AG04450 (cell line): ENCODE measurements at regions not wholly inside any gene's neighbourhood (a gene's known extent, or its start where the extent isn't known, plus 50 kb on each side); places are given as distances from the start of the nearest gene placed in this dataset.

ENCODE experiments used
- CTCF ChIA-PET: fragments of 300-600, 350-600 bp; formaldehyde crosslinking; extraction: SDS; loops from one replicate; lab custom pipeline; 2022; ENCODE audit warnings: antibody characterized with exemption, inconsistent platforms; lab: Charles Lee
- POLR2A ChIA-PET: fragments of 350-600 bp; formaldehyde crosslinking; extraction: SDS; loops from one replicate; lab custom pipeline; 2021; ENCODE audit warnings: antibody characterized with exemption, inconsistent platforms; lab: Yijun Ruan, JAX
- DNase-seq: peaks from one replicate; pipeline ENCODE4 v3.0.0-alpha.2; 2011; ENCODE audit warnings: low read depth, low spot score
- H3K27ac ChIP-seq: one replicate; pipeline ENCODE4 v1.5.1; 2012; ENCODE audit warnings: low read depth, low read length, control low read depth
- H3K27me3 ChIP-seq: one replicate; pipeline ENCODE4 v1.6.0; 2012; ENCODE audit warnings: low read length; ENCODE audit not compliant: control insufficient read depth, insufficient read depth
- H3K4me3 ChIP-seq: 2 replicates; pipeline ENCODE4 v1.5.1; 2011; ENCODE audit warnings: mild to moderate bottlenecking, low read depth, low read length, control low read depth
- H3K9me3 ChIP-seq: 2 replicates; pipeline ENCODE4 v1.5.1; 2012; ENCODE audit warnings: low read length; ENCODE audit not compliant: control insufficient read depth, insufficient read depth
- CTCF ChIP-seq: IDR thresholded peaks from 2 replicates; pipeline ENCODE4 v1.5.1; 2011; ENCODE audit warnings: low read depth, low read length, control low read depth, inconsistent platforms

GRCh38 chr16:63614429-63614828, 1507.4 kb downstream of the CDH11 start:
- Histone ChIP-seq H3K9me3 (peaks cover 16% of the 10 kb centered on the region; the same call in 1 of the 2 replicates), H3K4me3 (no peak overlapping the region), H3K27ac (no peak overlapping the region), H3K27me3 (no peaks in the 10 kb centered on the region)
- POLR2A ChIA-PET, result no interaction called here
- DNase-seq, result no peak
- no peak for TF ChIP-seq CTCF
- CTCF ChIA-PET, result no interaction called here

- Histone ChIP-seq H3K27me3 (no peaks in the 10 kb centered on the region), H3K27ac (no peak overlapping the region), H3K4me3 (no peak overlapping the region), H3K9me3 (peaks cover 16% of the 10 kb centered on the region; the same call in 1 of the 2 replicates)
- POLR2A ChIA-PET, result no interaction called here
- CTCF ChIA-PET, result no interaction called here
- TF ChIP-seq CTCF, result no peak
- no peak for DNase-seq
Observed at GRCh38 chr16:63613701-63614100, 1508.2 kb downstream of the CDH11 start.

GRCh38 chr16:63612462-63613227, 1509.2 kb downstream of the CDH11 start:
- H3K27ac ChIP-seq, result no peak overlapping the region
- ChIA-PET POLR2A (no interaction called here), CTCF (no interaction called here)
- H3K27me3 ChIP-seq, result no peaks in the 10 kb centered on the region
- H3K9me3 ChIP-seq, result peaks cover 7% of the 10 kb centered on the region; the same call in 1 of the 2 replicates
- TF ChIP-seq CTCF, result no peak
- no peak overlapping the region for H3K4me3 ChIP-seq
- no peak for DNase-seq

GRCh38 chr16:63606778-63607177, 1515.1 kb downstream of the CDH11 start:
- Histone ChIP-seq H3K27ac (no peak overlapping the region), H3K27me3 (no peaks in the 10 kb centered on the region), H3K9me3 (no peaks in the 10 kb centered on the region), H3K4me3 (no peak overlapping the region)
- no peak for TF ChIP-seq CTCF
- ChIA-PET POLR2A (no interaction called here), CTCF (no interaction called here)
- DNase-seq, result no peak

- Histone ChIP-seq H3K9me3 (no peaks in the 10 kb centered on the region), H3K4me3 (no peak overlapping the region), H3K27ac (no peak overlapping the region), H3K27me3 (no peaks in the 10 kb centered on the region)
- DNase-seq, result no peak
- POLR2A ChIA-PET, result no interaction called here
- CTCF ChIA-PET, result interaction anchor here (0.6 kb wide), 1 partner anchor 118 kb away, joined by 3 read pairs; no protein-coding TSS in a partner anchor
- TF ChIP-seq CTCF, result no peak
Observed at GRCh38 chr16:63602206-63602927, 1519.5 kb downstream of the CDH11 start.
